IPS-20b (cell line): ENCODE measurements at regions not wholly inside any gene's neighbourhood (a gene's known extent, or its start where the extent isn't known, plus 50 kb on each side); places are given as distances from the start of the nearest gene placed in this dataset.
"Not testable (repeated sequence)": the region's sequence is repeated elsewhere in the genome, so short reads cannot be mapped to it uniquely, and the experiment has no call there.

Source experiments
- H3K27ac ChIP-seq: one replicate; pipeline ENCODE4 v1.5.1; 2013; ENCODE audit warnings: low read length
- H3K27me3 ChIP-seq: 2 replicates; pipeline ENCODE4 v1.6.1; 2013; ENCODE audit warnings: mild to moderate bottlenecking, low read length, inconsistent platforms; ENCODE audit not compliant: insufficient read depth
- H3K36me3 ChIP-seq: 2 replicates; pipeline ENCODE4 v1.6.1; 2013; ENCODE audit warnings: low read depth, mild to moderate bottlenecking, inconsistent platforms, low read length, moderate library complexity; ENCODE audit not compliant: insufficient read depth
- H3K4me1 ChIP-seq: 2 replicates; pipeline ENCODE4 v1.6.1; 2013; ENCODE audit warnings: mild to moderate bottlenecking, control low read depth, inconsistent platforms, low read length, moderate library complexity; ENCODE audit not compliant: insufficient read depth
- H3K4me3 ChIP-seq: 2 replicates; pipeline ENCODE4 v1.5.1; 2013; ENCODE audit warnings: mild to moderate bottlenecking, low read length, inconsistent platforms
- H3K9ac ChIP-seq: 2 replicates; pipeline ENCODE4 v1.6.1; 2013; ENCODE audit warnings: low read depth, mild to moderate bottlenecking, inconsistent platforms, low read length, moderate library complexity
- H3K9me3 ChIP-seq: 2 replicates; pipeline ENCODE4 v1.6.1; 2013; ENCODE audit warnings: mild to moderate bottlenecking, low read depth, low read length, inconsistent platforms; ENCODE audit not compliant: insufficient read depth

GRCh38 chr18:8989017-8989416 is 113.5 kb upstream of the NDUFV2 start:
- Histone ChIP-seq H3K27me3 (no peaks in the 10 kb centered on the region), H3K4me1 (no peaks in the 10 kb centered on the region), H3K9me3 (no peaks in the 10 kb centered on the region), H3K36me3 (no peaks in the 10 kb centered on the region), H3K27ac (no peak overlapping the region), H3K4me3 (no peak overlapping the region), H3K9ac (no peak overlapping the region)

DNA sequence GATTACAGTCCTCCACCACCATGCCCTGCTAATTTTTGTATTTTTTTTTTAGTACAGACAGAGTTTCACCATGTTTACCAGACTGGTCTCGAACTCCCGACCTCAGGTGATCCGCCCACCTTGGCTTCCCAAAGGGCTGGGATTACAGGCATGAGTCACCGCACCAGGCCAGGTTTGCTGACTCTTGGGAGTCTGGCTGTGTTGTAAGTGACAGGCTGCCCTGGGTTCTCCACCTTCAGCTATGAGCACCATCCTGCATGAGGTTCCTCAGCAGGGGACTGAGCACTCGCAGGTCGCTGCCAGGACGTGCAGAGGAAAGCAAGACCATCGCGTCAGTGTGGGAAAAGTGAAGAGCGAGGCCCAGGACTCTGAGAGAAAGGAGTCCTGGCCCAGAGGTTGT is 112.6 kb upstream of the NDUFV2 start:
- H3K9me3 ChIP-seq = no peaks in the 10 kb centered on the region
- H3K4me1 ChIP-seq = no peaks in the 10 kb centered on the region
- no peak overlapping the region for H3K27ac ChIP-seq
- H3K27me3 ChIP-seq = no peaks in the 10 kb centered on the region
- H3K9ac ChIP-seq = no peak overlapping the region
- no peak overlapping the region for H3K4me3 ChIP-seq
- no peaks in the 10 kb centered on the region for H3K36me3 ChIP-seq

DNA sequence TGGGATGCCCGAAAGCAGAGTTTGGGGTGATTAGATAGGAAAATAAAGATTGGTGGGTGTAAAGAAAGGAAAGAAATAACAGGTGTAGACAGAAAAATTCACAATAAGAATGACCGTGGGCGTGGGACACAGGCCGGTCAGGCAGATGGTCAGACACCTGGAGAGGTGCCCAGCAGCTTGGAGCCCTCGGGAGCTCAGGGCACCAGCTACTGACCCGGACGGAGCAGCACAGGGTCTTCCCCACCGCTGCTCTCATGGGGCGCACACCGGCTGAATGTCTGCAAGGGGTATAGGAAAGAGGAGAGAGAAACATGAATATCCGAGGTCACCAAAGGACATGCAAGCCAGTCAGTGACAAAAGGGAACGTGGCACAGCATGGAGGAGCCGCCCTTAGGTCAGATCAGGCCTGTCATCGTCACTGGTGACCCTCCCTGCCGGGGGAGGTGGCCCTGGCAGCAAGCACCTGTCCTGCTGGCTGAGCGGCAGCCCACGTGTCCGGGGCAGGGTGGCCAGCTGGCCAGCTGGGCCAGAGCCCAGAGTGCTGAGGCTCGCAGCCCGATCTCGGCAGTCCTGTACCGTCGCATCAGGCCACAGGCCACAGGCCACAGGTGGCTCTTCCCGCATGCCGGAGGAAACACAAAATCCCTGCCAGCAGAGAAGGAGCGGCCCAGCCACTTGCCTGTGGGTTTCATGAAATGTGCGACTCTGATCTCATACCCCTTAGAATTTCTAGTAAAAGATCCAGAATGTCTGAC is 112.0 kb upstream of the NDUFV2 start:
- no peaks in the 10 kb centered on the region for H3K36me3 ChIP-seq
- no peaks in the 10 kb centered on the region for H3K9me3 ChIP-seq
- no peak overlapping the region for H3K27ac ChIP-seq
- no peaks in the 10 kb centered on the region for H3K27me3 ChIP-seq
- no peaks in the 10 kb centered on the region for H3K4me1 ChIP-seq
- no peak overlapping the region for H3K9ac ChIP-seq
- no peak overlapping the region for H3K4me3 ChIP-seq

- Histone ChIP-seq H3K36me3 (no peaks in the 10 kb centered on the region), H3K27ac (no peak overlapping the region), H3K9me3 (no peaks in the 10 kb centered on the region), H3K27me3 (no peaks in the 10 kb centered on the region), H3K4me1 (no peaks in the 10 kb centered on the region), H3K4me3 (no peak overlapping the region), H3K9ac (no peak overlapping the region)
These were observed 111.3 kb upstream of the NDUFV2 start for GRCh38 chr18:8991155-8991554.

DNA sequence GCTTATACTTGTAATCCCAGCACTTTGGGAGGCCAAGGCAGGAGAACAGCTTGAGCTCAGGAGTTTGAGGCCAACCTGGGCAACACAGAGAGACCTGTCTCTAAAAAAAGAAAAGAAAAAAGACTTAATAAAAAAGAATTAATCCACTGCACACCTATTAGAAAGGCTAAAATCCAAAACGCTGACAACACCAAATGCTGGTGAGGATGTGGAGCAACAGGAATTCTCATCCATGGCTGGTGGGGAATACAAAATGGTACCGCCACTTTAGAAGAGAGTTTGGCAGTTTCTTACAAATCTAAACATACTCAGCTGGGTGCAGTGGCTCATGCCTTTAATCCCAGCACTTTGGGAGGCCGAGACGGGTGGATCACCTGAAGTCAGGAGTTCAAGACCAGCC is 110.0 kb upstream of the NDUFV2 start:
- not testable (repeated sequence) for H3K9me3 ChIP-seq, H3K4me3 ChIP-seq, H3K27me3 ChIP-seq, H3K9ac ChIP-seq, H3K4me1 ChIP-seq, H3K27ac ChIP-seq, H3K36me3 ChIP-seq

GRCh38 chr18:8994603-8995002 is 107.9 kb upstream of the NDUFV2 start:
- no peak overlapping the region for H3K27ac ChIP-seq
- no peak overlapping the region for H3K4me3 ChIP-seq
- peaks cover 6% of the 10 kb centered on the region; the same call in 1 of the 2 replicates for H3K4me1 ChIP-seq
- H3K36me3 ChIP-seq = no peaks in the 10 kb centered on the region
- H3K9me3 ChIP-seq = no peaks in the 10 kb centered on the region
- H3K9ac ChIP-seq = no peak overlapping the region
- no peaks in the 10 kb centered on the region for H3K27me3 ChIP-seq

- H3K27me3 ChIP-seq = no peaks in the 10 kb centered on the region
- H3K4me1 ChIP-seq = peaks cover 10% of the 10 kb centered on the region; the same call in 1 of the 2 replicates
- no peak overlapping the region for H3K4me3 ChIP-seq
- H3K9ac ChIP-seq = no peak overlapping the region
- H3K9me3 ChIP-seq = no peaks in the 10 kb centered on the region
- H3K27ac ChIP-seq = no peak overlapping the region
- H3K36me3 ChIP-seq = no peaks in the 10 kb centered on the region
These were observed 107.4 kb upstream of the NDUFV2 start for GRCh38 chr18:8995096-8995495.

- Histone ChIP-seq H3K9ac (no peak overlapping the region), H3K4me3 (no peak overlapping the region), H3K36me3 (no peaks in the 10 kb centered on the region), H3K4me1 (peaks cover 10% of the 10 kb centered on the region; the same call in 1 of the 2 replicates), H3K27ac (no peak overlapping the region), H3K27me3 (no peaks in the 10 kb centered on the region), H3K9me3 (no peaks in the 10 kb centered on the region)
These were observed 105.6 kb upstream of the NDUFV2 start for GRCh38 chr18:8996771-8997432.

GRCh38 chr18:8997634-8998033 is 104.9 kb upstream of the NDUFV2 start:
- Histone ChIP-seq H3K4me1 (peaks cover 10% of the 10 kb centered on the region; the same call in 1 of the 2 replicates), H3K27ac (no peak overlapping the region), H3K36me3 (no peaks in the 10 kb centered on the region), H3K27me3 (no peaks in the 10 kb centered on the region), H3K4me3 (no peak overlapping the region), H3K9ac (no peak overlapping the region), H3K9me3 (no peaks in the 10 kb centered on the region)

- Histone ChIP-seq H3K4me1 (peaks cover 10% of the 10 kb centered on the region; the same call in 1 of the 2 replicates), H3K9ac (no peak overlapping the region)
These were observed 103.8 kb upstream of the NDUFV2 start for GRCh38 chr18:8998481-8999217.

DNA sequence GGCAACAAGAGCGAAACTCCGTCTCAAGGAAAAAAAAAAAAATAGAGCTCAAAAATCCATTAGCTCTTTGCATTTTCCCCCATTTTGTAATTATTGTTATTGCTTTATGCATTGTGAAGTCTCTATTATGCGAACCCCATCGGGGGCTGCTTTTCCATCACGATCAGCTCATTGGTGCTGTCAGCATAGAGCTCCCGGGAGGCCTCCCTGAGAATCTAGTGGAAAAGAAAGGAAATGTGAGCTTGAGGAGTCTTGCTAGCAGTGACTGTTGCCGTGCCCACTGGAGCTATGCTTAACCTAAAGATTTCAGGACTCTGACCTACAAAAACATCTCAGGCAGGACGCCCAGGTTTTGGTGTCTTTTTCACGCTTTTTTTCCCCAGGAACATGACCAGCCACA is 102.6 kb upstream of the NDUFV2 start:
- Histone ChIP-seq H3K9me3 (no peaks in the 10 kb centered on the region), H3K9ac (no peak overlapping the region), H3K4me3 (no peak overlapping the region), H3K4me1 (peaks cover 10% of the 10 kb centered on the region; the same call in 1 of the 2 replicates), H3K27me3 (no peaks in the 10 kb centered on the region), H3K27ac (no peak overlapping the region), H3K36me3 (no peaks in the 10 kb centered on the region)

More at GRCh38 chr18:8998481-8999217, 103.8 kb upstream of the NDUFV2 start:
- Histone ChIP-seq H3K27me3 (no peaks in the 10 kb centered on the region), H3K36me3 (no peaks in the 10 kb centered on the region), H3K9me3 (no peaks in the 10 kb centered on the region), H3K27ac (no peak overlapping the region), H3K4me3 (no peak overlapping the region)
